ENCODE measurements at regions not wholly inside any gene's neighbourhood (a gene's known extent, or its start where the extent isn't known, plus 50 kb on each side); places are given as distances from the start of the nearest gene placed in this dataset.

DNA sequence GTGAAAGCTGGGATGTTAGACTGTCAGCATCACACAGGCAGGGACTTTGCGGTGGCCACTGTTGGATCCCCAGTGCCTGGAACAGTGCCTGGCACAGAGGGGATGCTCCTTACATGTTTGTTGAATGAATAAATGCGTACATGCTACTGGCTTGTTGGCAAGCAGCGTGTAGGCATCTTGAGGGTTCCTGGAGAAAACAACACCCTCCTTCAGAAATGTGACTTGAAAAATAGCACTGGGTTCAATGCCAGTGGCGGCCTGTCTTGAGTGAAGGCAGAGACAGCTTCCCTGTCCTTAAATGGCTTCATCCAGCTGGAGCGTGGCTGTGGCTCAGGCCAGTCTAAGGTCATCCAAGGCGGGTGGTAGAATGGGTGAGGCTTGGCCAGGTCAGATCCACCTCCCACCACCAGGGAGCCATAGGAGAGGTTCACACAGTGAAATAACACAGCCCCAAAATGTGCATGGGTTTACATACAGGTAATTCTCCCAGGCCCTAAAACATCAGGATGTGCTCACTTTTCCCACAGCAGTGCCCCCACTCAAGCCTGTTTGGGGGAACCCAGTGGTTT is 171.4 kb downstream of the PHETA1 start:
- TF ChIP-seq, protein P1, sequence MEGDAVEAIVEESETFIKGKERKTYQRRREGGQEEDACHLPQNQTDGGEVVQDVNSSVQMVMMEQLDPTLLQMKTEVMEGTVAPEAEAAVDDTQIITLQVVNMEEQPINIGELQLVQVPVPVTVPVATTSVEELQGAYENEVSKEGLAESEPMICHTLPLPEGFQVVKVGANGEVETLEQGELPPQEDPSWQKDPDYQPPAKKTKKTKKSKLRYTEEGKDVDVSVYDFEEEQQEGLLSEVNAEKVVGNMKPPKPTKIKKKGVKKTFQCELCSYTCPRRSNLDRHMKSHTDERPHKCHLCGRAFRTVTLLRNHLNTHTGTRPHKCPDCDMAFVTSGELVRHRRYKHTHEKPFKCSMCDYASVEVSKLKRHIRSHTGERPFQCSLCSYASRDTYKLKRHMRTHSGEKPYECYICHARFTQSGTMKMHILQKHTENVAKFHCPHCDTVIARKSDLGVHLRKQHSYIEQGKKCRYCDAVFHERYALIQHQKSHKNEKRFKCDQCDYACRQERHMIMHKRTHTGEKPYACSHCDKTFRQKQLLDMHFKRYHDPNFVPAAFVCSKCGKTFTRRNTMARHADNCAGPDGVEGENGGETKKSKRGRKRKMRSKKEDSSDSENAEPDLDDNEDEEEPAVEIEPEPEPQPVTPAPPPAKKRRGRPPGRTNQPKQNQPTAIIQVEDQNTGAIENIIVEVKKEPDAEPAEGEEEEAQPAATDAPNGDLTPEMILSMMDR (tag by site-specific recombination; IDR thresholded peaks at IDR 0.05): no peak
- no peak for TF ChIP-seq SETDB1 (IDR thresholded peaks at IDR 0.05; ENCODE audit: insufficient read length, low read length)
- TF ChIP-seq, protein P2, sequence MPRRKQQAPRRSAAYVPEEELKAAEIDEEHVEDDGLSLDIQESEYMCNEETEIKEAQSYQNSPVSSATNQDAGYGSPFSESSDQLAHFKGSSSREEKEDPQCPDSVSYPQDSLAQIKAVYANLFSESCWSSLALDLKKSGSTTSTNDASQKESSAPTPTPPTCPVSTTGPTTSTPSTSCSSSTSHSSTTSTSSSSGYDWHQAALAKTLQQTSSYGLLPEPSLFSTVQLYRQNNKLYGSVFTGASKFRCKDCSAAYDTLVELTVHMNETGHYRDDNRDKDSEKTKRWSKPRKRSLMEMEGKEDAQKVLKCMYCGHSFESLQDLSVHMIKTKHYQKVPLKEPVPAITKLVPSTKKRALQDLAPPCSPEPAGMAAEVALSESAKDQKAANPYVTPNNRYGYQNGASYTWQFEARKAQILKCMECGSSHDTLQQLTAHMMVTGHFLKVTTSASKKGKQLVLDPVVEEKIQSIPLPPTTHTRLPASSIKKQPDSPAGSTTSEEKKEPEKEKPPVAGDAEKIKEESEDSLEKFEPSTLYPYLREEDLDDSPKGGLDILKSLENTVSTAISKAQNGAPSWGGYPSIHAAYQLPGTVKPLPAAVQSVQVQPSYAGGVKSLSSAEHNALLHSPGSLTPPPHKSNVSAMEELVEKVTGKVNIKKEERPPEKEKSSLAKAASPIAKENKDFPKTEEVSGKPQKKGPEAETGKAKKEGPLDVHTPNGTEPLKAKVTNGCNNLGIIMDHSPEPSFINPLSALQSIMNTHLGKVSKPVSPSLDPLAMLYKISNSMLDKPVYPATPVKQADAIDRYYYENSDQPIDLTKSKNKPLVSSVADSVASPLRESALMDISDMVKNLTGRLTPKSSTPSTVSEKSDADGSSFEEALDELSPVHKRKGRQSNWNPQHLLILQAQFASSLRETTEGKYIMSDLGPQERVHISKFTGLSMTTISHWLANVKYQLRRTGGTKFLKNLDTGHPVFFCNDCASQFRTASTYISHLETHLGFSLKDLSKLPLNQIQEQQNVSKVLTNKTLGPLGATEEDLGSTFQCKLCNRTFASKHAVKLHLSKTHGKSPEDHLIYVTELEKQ (tag by site-specific recombination; IDR thresholded peaks at IDR 0.05; ENCODE audit: borderline replicate concordance): no peak
- TF ChIP-seq KLF10 (tag by site-specific recombination; IDR thresholded peaks at IDR 0.05): no peak
- no peak for TF ChIP-seq ZNF274 (IDR thresholded peaks at IDR 0.05; ENCODE audit: low read length)
- TF ChIP-seq ZNF274 (tag by site-specific recombination; IDR thresholded peaks at IDR 0.05; ENCODE audit: borderline replicate concordance): no peak
- no peak for TF ChIP-seq ZNF660 (tag by site-specific recombination; IDR thresholded peaks at IDR 0.05)
- no peak for TF ChIP-seq REST (tag by site-specific recombination; IDR thresholded peaks at IDR 0.05)
- no peak for TF ChIP-seq ZNF362 (tag by site-specific recombination; IDR thresholded peaks at IDR 0.05)
- TF ChIP-seq ZNF239 (tag by site-specific recombination; IDR thresholded peaks at IDR 0.05): no peak
- no peak for TF ChIP-seq ZNF768 (tag by site-specific recombination; IDR thresholded peaks at IDR 0.05)
- TF ChIP-seq, protein P3, sequence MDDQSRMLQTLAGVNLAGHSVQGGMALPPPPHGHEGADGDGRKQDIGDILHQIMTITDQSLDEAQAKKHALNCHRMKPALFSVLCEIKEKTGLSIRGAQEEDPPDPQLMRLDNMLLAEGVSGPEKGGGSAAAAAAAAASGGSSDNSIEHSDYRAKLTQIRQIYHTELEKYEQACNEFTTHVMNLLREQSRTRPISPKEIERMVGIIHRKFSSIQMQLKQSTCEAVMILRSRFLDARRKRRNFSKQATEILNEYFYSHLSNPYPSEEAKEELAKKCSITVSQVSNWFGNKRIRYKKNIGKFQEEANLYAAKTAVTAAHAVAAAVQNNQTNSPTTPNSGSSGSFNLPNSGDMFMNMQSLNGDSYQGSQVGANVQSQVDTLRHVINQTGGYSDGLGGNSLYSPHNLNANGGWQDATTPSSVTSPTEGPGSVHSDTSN (CRISPR knock-in tag; IDR thresholded peaks at IDR 0.05): no peak

Data from HEK293 (cell line).